Erythroblast (primary cell): ENCODE measurements at regions not wholly inside any gene's neighbourhood (a gene's known extent, or its start where the extent isn't known, plus 50 kb on each side); places are given as distances from the start of the nearest gene placed in this dataset.

ENCODE experiments used
- GATA1 ChIP-seq: IDR thresholded peaks from 2 replicates; pipeline ENCODE4 v1.6.1; 2011; ENCODE audit warnings: low read depth, mild to moderate bottlenecking, control low read depth, low read length, moderate library complexity
- POLR2A ChIP-seq: IDR thresholded peaks from 2 replicates; pipeline ENCODE4 v1.6.1; 2011; ENCODE audit warnings: mild to moderate bottlenecking, low read length

DNA sequence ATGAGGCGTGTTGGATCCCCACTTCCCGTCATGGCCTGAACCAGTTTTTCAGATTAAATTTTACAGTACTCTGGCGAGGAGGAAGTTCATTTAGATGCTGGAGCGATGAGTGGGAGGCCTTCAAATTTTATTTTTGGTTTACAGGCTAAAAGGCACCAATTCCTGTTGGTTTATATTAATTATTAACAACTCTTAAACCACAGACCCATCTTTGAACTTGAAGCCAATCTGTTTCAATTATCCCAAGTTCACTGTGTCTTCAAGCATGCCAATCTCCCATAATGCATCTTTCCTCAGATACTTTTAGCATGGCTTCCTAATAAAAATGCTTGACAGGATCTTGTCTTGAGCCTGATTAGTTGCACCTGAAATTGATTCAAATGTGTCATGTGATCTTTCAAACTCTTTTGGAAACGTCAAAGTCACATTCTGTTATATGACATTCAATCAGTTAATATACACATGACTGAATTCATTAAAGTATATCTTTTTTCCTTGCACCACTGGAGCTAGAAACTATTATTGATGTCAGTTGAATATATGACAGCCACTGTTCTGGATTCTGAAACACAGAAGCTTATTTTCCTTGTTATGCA, 641.7 kb upstream of the TMEM132C start:
- TF ChIP-seq POLR2A (no peak), GATA1 (no peak)
